Epithelial cell of esophagus (primary cell): ENCODE measurements at regions not wholly inside any gene's neighbourhood (a gene's known extent, or its start where the extent isn't known, plus 50 kb on each side); places are given as distances from the start of the nearest gene placed in this dataset.
A peak's percentile ranks its signal among the peaks of the same experiment; 100 is the strongest.

Source experiments
- DNase-seq: peaks from one replicate; pipeline ENCODE4 v3.0.0; 2010; ENCODE audit warnings: low read depth
- H3K4me3 ChIP-seq: 2 replicates; pipeline ENCODE4 v1.5.1; 2011; ENCODE audit warnings: mild to moderate bottlenecking, low read length, control low read depth
- CTCF ChIP-seq: IDR thresholded peaks from 2 replicates; pipeline ENCODE4 v1.5.1; 2011; ENCODE audit warnings: low read depth, mild to moderate bottlenecking, low read length, control low read depth, inconsistent platforms; ENCODE audit not compliant: insufficient read depth; ENCODE audit errors: missing control alignments

- TF ChIP-seq CTCF: no peak
- H3K4me3 ChIP-seq: no peak overlapping the region
- DNase-seq: no peak
Measured at GRCh38 chr2:207224381-207224780, 58.6 kb upstream of the KLF7 start.

- H3K4me3 ChIP-seq: no peak overlapping the region
- DNase-seq: no peak
- TF ChIP-seq CTCF: no peak
Measured at GRCh38 chr2:207224791-207225482, 59.2 kb upstream of the KLF7 start.

- no peak for DNase-seq
- no peak for TF ChIP-seq CTCF
- no peak overlapping the region for H3K4me3 ChIP-seq
Measured at GRCh38 chr2:207225773-207226172, 60.0 kb upstream of the KLF7 start.

GRCh38 chr2:207226243-207226642 is 60.5 kb upstream of the KLF7 start:
- no peak overlapping the region for H3K4me3 ChIP-seq
- DNase-seq: peak; percentile 43
- no peak for TF ChIP-seq CTCF

GRCh38 chr2:207226671-207227061 is 60.9 kb upstream of the KLF7 start:
- no peak for TF ChIP-seq CTCF
- no peak overlapping the region for H3K4me3 ChIP-seq
- DNase-seq: no peak

GRCh38 chr2:207227062-207227748 is 61.5 kb upstream of the KLF7 start:
- no peak overlapping the region for H3K4me3 ChIP-seq
- no peak for TF ChIP-seq CTCF
- no peak for DNase-seq

- TF ChIP-seq CTCF: no peak
- no peak for DNase-seq
- no peak overlapping the region for H3K4me3 ChIP-seq
Measured at GRCh38 chr2:207227749-207228145, 62.0 kb upstream of the KLF7 start.
